ENCODE measurements at regions not wholly inside any gene's neighbourhood (a gene's known extent, or its start where the extent isn't known, plus 50 kb on each side); places are given as distances from the start of the nearest gene placed in this dataset.
A peak's percentile ranks its signal among the peaks of the same experiment; 100 is the strongest.
"Not testable (repeated sequence)": the region's sequence is repeated elsewhere in the genome, so short reads cannot be mapped to it uniquely, and the experiment has no call there.

DNA sequence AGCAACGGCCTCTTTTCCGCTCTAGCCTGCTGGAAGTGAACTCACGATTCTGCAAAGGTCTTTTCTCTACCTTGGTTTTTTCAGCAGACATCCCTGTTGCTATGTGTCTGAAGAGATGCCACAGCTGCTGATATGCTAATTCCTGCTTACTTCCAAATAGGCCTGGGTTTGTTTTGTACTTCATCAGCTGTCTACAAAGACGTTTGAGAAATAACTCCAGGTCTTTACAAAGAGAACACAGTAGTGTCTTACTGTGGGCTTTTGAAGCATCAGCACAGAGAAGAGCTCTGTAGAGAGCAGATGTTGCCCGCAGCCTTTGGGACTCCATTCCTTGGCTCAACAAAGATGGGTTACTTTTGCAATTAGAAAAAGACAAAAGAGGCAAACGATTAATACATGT, 1366.5 kb downstream of the AACS start:
- no peak for DNase-seq (ENCODE audit: low read depth, low spot score)

- no peak for DNase-seq (ENCODE audit: low read depth, low spot score)
Measured at GRCh38 chr12:126432780-126433179, 1367.5 kb downstream of the AACS start.

DNA sequence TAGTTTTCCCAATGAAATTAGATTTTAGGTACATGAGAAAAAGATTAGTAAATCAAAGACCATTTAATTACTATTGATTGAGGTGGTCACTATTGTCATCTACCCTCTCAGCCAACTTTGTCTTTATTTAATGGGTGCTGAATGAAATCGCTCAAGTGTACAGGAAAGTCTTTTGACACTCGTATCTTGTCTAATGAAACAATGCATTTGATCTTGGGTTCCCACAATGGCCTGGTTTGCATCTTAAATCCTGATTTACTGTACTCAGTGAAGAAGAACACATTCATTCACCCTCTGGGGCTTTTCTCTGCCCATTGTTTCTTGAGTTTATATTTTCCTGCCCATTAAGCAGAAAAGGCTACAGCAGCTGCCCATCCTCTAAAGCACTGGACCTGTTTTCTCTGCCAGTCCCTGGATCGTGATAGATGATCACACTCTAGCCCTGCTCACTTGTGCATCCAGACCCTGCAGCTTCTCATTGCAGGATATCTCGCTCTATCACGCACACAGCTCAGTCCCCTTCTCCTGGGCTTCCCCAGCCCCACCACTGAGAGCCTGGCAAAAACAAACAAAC, 1369.3 kb downstream of the AACS start:
- DNase-seq (ENCODE audit: low read depth, low spot score) = no peak

DNA sequence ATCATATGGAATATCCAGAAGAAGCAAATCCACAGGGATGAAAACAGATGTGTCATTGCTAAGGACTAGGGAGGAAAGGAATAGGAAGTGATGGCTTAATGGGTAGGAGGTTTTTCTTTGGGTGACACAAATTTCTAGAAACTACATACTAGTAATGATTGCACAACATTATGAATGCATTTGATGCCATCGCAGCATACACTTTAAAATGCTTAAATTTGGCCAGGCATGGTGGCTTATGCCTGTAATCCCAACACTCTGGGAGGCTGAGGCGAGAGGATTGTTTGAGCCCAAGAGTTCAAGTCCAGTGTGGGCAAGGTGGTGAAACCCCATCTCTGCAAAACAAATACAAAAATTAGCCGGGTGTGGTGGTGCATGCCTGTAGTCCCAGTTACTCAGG, 1370.8 kb downstream of the AACS start:
- DNase-seq (ENCODE audit: low read depth, low spot score) = no peak

GRCh38 chr12:126437934-126438333, 1372.7 kb downstream of the AACS start:
- no peak for DNase-seq (ENCODE audit: low read depth, low spot score)

DNA sequence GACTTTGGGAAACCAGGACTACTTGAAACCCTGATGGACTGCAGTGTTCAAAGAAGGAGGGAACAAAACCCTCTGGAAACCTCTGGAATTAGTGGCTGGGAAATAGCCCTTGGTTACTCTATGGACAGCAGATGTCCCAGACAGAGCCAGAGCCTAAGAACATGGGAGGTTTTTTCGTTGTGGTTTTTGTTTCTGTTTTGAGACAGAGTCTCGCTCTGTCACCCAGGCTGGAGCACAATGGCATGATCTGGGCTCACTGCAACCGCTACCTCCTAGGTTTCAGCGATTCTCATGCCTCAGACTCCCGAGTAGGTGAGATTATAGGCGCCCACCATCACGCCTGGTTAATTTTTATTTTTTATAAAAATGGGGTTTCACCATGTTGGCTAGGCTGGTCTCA, 1378.7 kb downstream of the AACS start:
- no peak for DNase-seq (ENCODE audit: low read depth, low spot score)

- DNase-seq (ENCODE audit: low read depth, low spot score) = no peak
Measured at GRCh38 chr12:126447346-126447745, 1382.1 kb downstream of the AACS start.

DNA sequence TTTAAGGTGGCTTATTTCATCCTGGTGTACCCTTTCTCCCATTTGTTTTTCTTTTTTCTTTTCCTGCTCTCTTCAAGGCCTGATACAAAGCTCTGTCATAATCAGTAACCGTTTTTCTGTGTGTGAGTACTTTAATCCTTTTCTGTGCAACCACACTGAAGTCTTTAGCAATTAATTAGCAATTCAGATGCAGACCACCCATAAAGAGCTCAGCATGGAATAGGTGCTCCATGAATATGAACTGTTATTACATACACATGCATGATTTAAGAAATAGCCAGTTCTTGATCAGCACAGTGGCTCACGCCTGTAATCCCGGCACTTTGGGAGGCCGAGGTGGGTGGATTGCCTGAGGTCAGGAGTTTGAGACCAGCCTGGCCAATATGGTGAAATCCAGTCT, 1386.6 kb downstream of the AACS start:
- DNase-seq (ENCODE audit: low read depth, low spot score) = no peak

DNA sequence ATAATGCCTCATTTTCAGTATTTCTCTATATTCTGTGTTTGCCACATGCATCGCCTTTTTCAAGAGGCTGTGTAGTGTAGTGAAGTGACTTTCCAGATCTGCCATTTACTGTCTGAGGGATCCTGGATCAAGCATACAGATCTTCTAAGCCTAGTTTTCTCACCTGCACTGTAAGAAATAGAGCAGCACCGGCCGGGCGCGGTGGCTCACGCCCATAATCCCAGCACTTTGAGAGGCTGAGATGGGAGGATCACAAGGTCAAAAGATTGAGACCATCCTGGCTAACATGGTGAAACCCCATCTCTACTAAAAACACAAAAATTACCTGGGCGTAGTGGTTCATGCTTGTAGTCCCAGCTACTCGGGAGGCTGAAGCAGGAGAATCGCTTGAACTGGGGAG, 1387.5 kb downstream of the AACS start:
- DNase-seq (ENCODE audit: low read depth, low spot score) = not testable (repeated sequence)

- DNase-seq (ENCODE audit: low read depth, low spot score) = peak; percentile 50
Measured at GRCh38 chr12:126454581-126454980, 1389.3 kb downstream of the AACS start.

GRCh38 chr12:126457776-126458175, 1392.5 kb downstream of the AACS start:
- no peak for DNase-seq (ENCODE audit: low read depth, low spot score)

- DNase-seq (ENCODE audit: low read depth, low spot score) = no peak
Measured at GRCh38 chr12:126464153-126464552, 1398.9 kb downstream of the AACS start.

- no peak for DNase-seq (ENCODE audit: low read depth, low spot score)
Measured at GRCh38 chr12:126469211-126469610, 1404.0 kb downstream of the AACS start.

- DNase-seq (ENCODE audit: low read depth, low spot score) = no peak
Measured at GRCh38 chr12:126474703-126475102, 1409.5 kb downstream of the AACS start.

- no peak for DNase-seq (ENCODE audit: low read depth, low spot score)
Measured at GRCh38 chr12:126480451-126480850, 1415.2 kb downstream of the AACS start.

GRCh38 chr12:126481688-126482087, 1416.5 kb downstream of the AACS start:
- no peak for DNase-seq (ENCODE audit: low read depth, low spot score)

- peak; percentile 5 for DNase-seq (ENCODE audit: low read depth, low spot score)
Measured at GRCh38 chr12:126482238-126482889, 1417.1 kb downstream of the AACS start.

GRCh38 chr12:126483145-126484068, 1418.2 kb downstream of the AACS start:
- DNase-seq (ENCODE audit: low read depth, low spot score) = peak; percentile 74

DNA sequence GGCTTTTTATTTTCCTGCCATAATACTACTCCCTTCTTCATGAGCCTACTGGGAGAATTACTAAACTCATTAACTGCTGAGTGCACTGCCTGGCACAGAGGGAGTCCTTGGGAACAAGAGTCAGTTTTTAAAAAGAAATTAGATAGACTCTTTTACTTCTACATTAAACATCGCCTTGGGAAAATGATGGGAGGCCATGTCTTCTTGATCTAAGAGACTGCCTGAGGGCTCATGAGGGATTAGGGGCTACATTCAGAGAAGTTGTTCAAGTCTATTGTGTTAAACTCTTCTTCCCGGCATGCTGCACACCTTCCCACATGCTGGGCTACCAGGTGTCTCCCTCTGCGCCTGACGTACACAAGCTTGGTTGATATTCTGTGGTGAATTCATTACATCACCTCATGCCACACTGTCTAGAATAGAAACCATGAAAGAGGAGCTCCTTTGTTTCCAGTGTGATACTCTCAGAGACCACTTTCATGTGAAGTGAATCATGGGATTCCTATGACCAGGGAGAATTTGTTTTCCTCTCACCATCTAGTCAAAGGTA, 1422.3 kb downstream of the AACS start:
- peak; percentile 31 for DNase-seq (ENCODE audit: low read depth, low spot score)

DNA sequence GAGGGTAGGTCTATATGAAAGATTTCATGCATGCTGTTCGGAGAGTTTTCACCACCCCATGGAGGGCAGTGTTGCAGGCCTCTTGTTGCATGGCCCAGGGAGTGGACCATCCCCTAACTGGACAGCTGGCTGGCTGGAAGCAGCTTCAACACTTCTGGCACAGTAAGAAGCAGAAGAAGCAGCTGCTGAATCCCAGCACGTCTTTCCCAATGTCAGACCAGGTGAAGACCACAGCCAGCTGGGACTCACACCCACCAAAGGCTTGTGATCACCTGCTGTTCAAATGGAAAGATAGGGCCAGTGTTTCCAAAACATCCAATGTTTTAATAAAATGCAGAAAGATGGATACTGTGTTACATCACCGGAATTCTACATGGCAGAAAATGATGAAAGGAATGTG, 1423.6 kb downstream of the AACS start:
- DNase-seq (ENCODE audit: low read depth, low spot score) = no peak

GRCh38 chr12:126492181-126492580, 1426.9 kb downstream of the AACS start:
- DNase-seq (ENCODE audit: low read depth, low spot score) = no peak

GRCh38 chr12:126493366-126494108, 1428.3 kb downstream of the AACS start:
- peak; percentile 30 for DNase-seq (ENCODE audit: low read depth, low spot score)
